ENCODE measurements at regions not wholly inside any gene's neighbourhood (a gene's known extent, or its start where the extent isn't known, plus 50 kb on each side); places are given as distances from the start of the nearest gene placed in this dataset.

GRCh38 chr20:60948224-60948623 lies 303.8 kb upstream of the CDH4 start:
- TF ChIP-seq CTCF (IDR thresholded peaks at IDR 0.05; ENCODE audit: insufficient read depth, low read length) (no peak), POLR2AphosphoS5 (IDR thresholded peaks at IDR 0.05; ENCODE audit: low read depth) (no peak)

Measured in HL-60 (cell line).